K562 (cell line): ENCODE measurements at regions not wholly inside any gene's neighbourhood (a gene's known extent, or its start where the extent isn't known, plus 50 kb on each side); places are given as distances from the start of the nearest gene placed in this dataset.

ENCODE experiments used
- CTCF ChIP-seq, 3 experiments: IDR thresholded peaks in 2 of 3; conservative IDR thresholded peaks in 1 of 3; 2 replicates each; pipeline ENCODE4 v1.5.1; 2011 to 2012; ENCODE audit warnings: low read length in 3 of 3, mild to moderate bottlenecking in 3 of 3, control low read depth in 2 of 3, improper control_type of control experiment in 1 of 3, inconsistent platforms in 1 of 3, low read depth in 1 of 3, mixed read lengths in 1 of 3, moderate library complexity in 1 of 3; ENCODE audit not compliant: insufficient read depth in 2 of 3
- MXI1 ChIP-seq: IDR thresholded peaks from 2 replicates; pipeline ENCODE4 v1.6.1; 2011; ENCODE audit warnings: low read depth, mild to moderate bottlenecking, improper control_type of control experiment, low read length
- SRSF9 ChIP-seq: fragments of 200-400 bp; formaldehyde crosslinking; IDR thresholded peaks from 2 replicates; pipeline ENCODE4 v1.6.1; 2017; ENCODE audit warnings: low read depth, low read length, borderline replicate concordance
- ZNF174 ChIP-seq: fragments of 250-450 bp; sonication (Bioruptor Pico); IDR thresholded peaks from 2 replicates; pipeline ENCODE4 v1.4.0; 2020; ENCODE audit warnings: mild to moderate bottlenecking
- ZNF184 ChIP-seq: sonication (generic); formaldehyde crosslinking; IDR thresholded peaks from 2 replicates; pipeline ENCODE4 v1.5.0; 2020; ENCODE audit warnings: missing genetic modification reagents

- TF ChIP-seq ZNF174 (no peak), MXI1 (no peak), ZNF184 (CRISPR knock-in tag) (no peak), CTCF (IDR thresholded peaks at IDR 0.05 in 2 of 3, conservative IDR thresholded peaks at IDR 0.05 in 1 of 3; ENCODE audit: insufficient read depth in 2 of 3, low read depth in 1 of 3, low read length in 3 of 3) (no peak), SRSF9 (no peak)
Observed at GRCh38 chr1:208300084-208300770, 56.0 kb upstream of the PLXNA2 start.
